ENCODE measurements at regions not wholly inside any gene's neighbourhood (a gene's known extent, or its start where the extent isn't known, plus 50 kb on each side); places are given as distances from the start of the nearest gene placed in this dataset.

- TF ChIP-seq, protein P1, sequence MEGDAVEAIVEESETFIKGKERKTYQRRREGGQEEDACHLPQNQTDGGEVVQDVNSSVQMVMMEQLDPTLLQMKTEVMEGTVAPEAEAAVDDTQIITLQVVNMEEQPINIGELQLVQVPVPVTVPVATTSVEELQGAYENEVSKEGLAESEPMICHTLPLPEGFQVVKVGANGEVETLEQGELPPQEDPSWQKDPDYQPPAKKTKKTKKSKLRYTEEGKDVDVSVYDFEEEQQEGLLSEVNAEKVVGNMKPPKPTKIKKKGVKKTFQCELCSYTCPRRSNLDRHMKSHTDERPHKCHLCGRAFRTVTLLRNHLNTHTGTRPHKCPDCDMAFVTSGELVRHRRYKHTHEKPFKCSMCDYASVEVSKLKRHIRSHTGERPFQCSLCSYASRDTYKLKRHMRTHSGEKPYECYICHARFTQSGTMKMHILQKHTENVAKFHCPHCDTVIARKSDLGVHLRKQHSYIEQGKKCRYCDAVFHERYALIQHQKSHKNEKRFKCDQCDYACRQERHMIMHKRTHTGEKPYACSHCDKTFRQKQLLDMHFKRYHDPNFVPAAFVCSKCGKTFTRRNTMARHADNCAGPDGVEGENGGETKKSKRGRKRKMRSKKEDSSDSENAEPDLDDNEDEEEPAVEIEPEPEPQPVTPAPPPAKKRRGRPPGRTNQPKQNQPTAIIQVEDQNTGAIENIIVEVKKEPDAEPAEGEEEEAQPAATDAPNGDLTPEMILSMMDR (IDR thresholded peaks at IDR 0.05), result no peak
- no peak for TF ChIP-seq POLR2A (IDR thresholded peaks at IDR 0.05)
These were observed 814.2 kb upstream of the SLITRK5 start for GRCh38 chr13:86856991-86857390.
